ENCODE measurements at regions not wholly inside any gene's neighbourhood (a gene's known extent, or its start where the extent isn't known, plus 50 kb on each side); places are given as distances from the start of the nearest gene placed in this dataset.

- TF ChIP-seq ZNF121 (tag by site-specific recombination; IDR thresholded peaks at IDR 0.05) (no peak), ZNF600 (tag by site-specific recombination; IDR thresholded peaks at IDR 0.05) (no peak), ZNF513 (tag by site-specific recombination; IDR thresholded peaks at IDR 0.05) (no peak), SALL2 (tag by site-specific recombination; IDR thresholded peaks at IDR 0.05; ENCODE audit: borderline replicate concordance) (no peak)
- TF ChIP-seq, protein P1, sequence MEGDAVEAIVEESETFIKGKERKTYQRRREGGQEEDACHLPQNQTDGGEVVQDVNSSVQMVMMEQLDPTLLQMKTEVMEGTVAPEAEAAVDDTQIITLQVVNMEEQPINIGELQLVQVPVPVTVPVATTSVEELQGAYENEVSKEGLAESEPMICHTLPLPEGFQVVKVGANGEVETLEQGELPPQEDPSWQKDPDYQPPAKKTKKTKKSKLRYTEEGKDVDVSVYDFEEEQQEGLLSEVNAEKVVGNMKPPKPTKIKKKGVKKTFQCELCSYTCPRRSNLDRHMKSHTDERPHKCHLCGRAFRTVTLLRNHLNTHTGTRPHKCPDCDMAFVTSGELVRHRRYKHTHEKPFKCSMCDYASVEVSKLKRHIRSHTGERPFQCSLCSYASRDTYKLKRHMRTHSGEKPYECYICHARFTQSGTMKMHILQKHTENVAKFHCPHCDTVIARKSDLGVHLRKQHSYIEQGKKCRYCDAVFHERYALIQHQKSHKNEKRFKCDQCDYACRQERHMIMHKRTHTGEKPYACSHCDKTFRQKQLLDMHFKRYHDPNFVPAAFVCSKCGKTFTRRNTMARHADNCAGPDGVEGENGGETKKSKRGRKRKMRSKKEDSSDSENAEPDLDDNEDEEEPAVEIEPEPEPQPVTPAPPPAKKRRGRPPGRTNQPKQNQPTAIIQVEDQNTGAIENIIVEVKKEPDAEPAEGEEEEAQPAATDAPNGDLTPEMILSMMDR (tag by site-specific recombination; IDR thresholded peaks at IDR 0.05) = no peak
Observed at GRCh38 chr2:8376603-8377410, 305.0 kb upstream of the ID2 start.
